ENCODE measurements at regions not wholly inside any gene's neighbourhood (a gene's known extent, or its start where the extent isn't known, plus 50 kb on each side); places are given as distances from the start of the nearest gene placed in this dataset.

GRCh38 chr7:69129951-69130350, 468.3 kb upstream of the AUTS2 start:
- Histone ChIP-seq H4K91ac (ENCODE audit: insufficient read depth, low read depth, low read length) (no peak overlapping the region), H2BK5ac (ENCODE audit: low read depth, low read length, poor library complexity, severe bottlenecking) (no peak overlapping the region), H3K56ac (ENCODE audit: extremely low read depth, insufficient read depth, low read length) (no peak overlapping the region), H2AFZ (replicated peaks; ENCODE audit: low read length, poor library complexity) (no peak overlapping the region), H4K8ac (ENCODE audit: low read depth in 2 of 2, low read length in 2 of 2) (no peak overlapping the region), H3K4me2 (ENCODE audit: low read depth, low read length) (no peak overlapping the region), H2BK20ac (ENCODE audit: low read depth, low read length) (no peak overlapping the region), H3K27me3 (ENCODE audit: control insufficient read depth, insufficient read depth, low read length) (no peaks in the 10 kb centered on the region), H3K9ac (ENCODE audit: low read depth, low read length) (no peak overlapping the region), H2AK5ac (ENCODE audit: low read depth, low read length) (no peak overlapping the region), H3K9me1 (ENCODE audit: insufficient read depth, low read length) (no peaks in the 10 kb centered on the region), H3K14ac (replicated peaks; ENCODE audit: low read depth, low read length) (no peak overlapping the region), H3K9me3 (ENCODE audit: control insufficient read depth, insufficient read depth, low read length) (peaks cover 7% of the 10 kb centered on the region), H3K23ac (ENCODE audit: low read depth, low read length) (no peak overlapping the region), H3K4me1 (ENCODE audit: control insufficient read depth, insufficient read depth, low read length) (no peaks in the 10 kb centered on the region), H4K5ac (ENCODE audit: low read depth, low read length) (no peak overlapping the region), H2BK120ac (ENCODE audit: low read depth, low read length) (no peak overlapping the region), H3K79me1 (ENCODE audit: low read depth in 1 of 2, low read length in 2 of 2) (no peaks in the 10 kb centered on the region), H3K4me3 (ENCODE audit: insufficient read depth, low read depth, low read length) (no peak overlapping the region), H3K18ac (ENCODE audit: low read depth, low read length) (no peak overlapping the region), H4K20me1 (ENCODE audit: insufficient read depth, low read length) (no peaks in the 10 kb centered on the region), H3K4ac (ENCODE audit: low read depth, low read length) (no peak overlapping the region), H3K36me3 (ENCODE audit: control insufficient read depth, insufficient read depth, low read length) (no peaks in the 10 kb centered on the region), H2AK9ac (replicated peaks; ENCODE audit: low read depth, low read length, poor library complexity) (no peak overlapping the region), H3K27ac (ENCODE audit: insufficient read depth, low read length) (no peak overlapping the region), H2BK15ac (ENCODE audit: low read depth, low read length) (no peak overlapping the region)
- WGBS, 2 experiments (ENCODE audit: extremely low coverage in 2 of 2, insufficient read length in 1 of 2) = no CpG with 5 or more reads among the region's 7 CpGs
- dilution Hi-C loops (cut with HindIII; ENCODE audit: low sequenced_read_pairs, unreplicated experiment) (no loop called here), in situ Hi-C loops (cut with MboI; ENCODE audit: low sequenced_read_pairs) (no loop called here), intact Hi-C loops (cut with micrococcal nuclease) (no loop called here)
- BruUV-seq (replicated peaks) = no TSS peak
- TF ChIP-seq CEBPB (IDR thresholded peaks at IDR 0.05; ENCODE audit: low read depth, low read length) (no peak), CHD1 (IDR thresholded peaks at IDR 0.05; ENCODE audit: low read depth, low read length) (no peak), CTCF (conservative IDR thresholded peaks at IDR 0.05; ENCODE audit: low read depth, low read length) (no peak), MAZ (IDR thresholded peaks at IDR 0.05; ENCODE audit: borderline replicate concordance, low read depth, low read length) (no peak), RAD21 (IDR thresholded peaks at IDR 0.05; ENCODE audit: low read length) (no peak), MAFK (IDR thresholded peaks at IDR 0.05; ENCODE audit: low read depth, low read length) (no peak), SMC3 (IDR thresholded peaks at IDR 0.05; ENCODE audit: low read depth, low read length) (no peak), RCOR1 (IDR thresholded peaks at IDR 0.05; ENCODE audit: insufficient replicate concordance, low read length) (no peak), USF2 (IDR thresholded peaks at IDR 0.05; ENCODE audit: low read depth, low read length) (no peak), MXI1 (IDR thresholded peaks at IDR 0.05; ENCODE audit: borderline replicate concordance, low read depth, low read length) (no peak), RFX5 (IDR thresholded peaks at IDR 0.05; ENCODE audit: low read depth, low read length) (no peak)
- DNase-seq (no peak), ATAC-seq (ENCODE audit: low read depth) (no peak)
- CTCF ChIA-PET = no interaction called here
- POLR2A ChIA-PET (ENCODE audit: unreplicated experiment) = no interaction called here

All from IMR-90 (cell line).